ENCODE measurements at regions not wholly inside any gene's neighbourhood (a gene's known extent, or its start where the extent isn't known, plus 50 kb on each side); places are given as distances from the start of the nearest gene placed in this dataset.

- no peak for TF ChIP-seq CTCF (IDR thresholded peaks at IDR 0.05; ENCODE audit: low read length)
- TF ChIP-seq EZH2 (IDR thresholded peaks at IDR 0.05; ENCODE audit: borderline replicate concordance, low read length), result no peak
Observed at GRCh38 chr13:103726808-103727207, 660.6 kb upstream of the SLC10A2 start.
